VCaP (cell line): ENCODE measurements at regions not wholly inside any gene's neighbourhood (a gene's known extent, or its start where the extent isn't known, plus 50 kb on each side); places are given as distances from the start of the nearest gene placed in this dataset.
"Not testable (repeated sequence)": the region's sequence is repeated elsewhere in the genome, so short reads cannot be mapped to it uniquely, and the experiment has no call there.

Experiments
- H3K27ac ChIP-seq: fragments of 450-650 bp; 2 replicates; pipeline ENCODE4 v1.5.1; 2017
- CTCF ChIP-seq: fragments of 450-650 bp; conservative IDR thresholded peaks from 2 replicates; pipeline ENCODE4 v1.5.1; 2017; ENCODE audit warnings: mild to moderate bottlenecking, moderate library complexity

- TF ChIP-seq CTCF: no peak
- no peak overlapping the region for H3K27ac ChIP-seq
Observed at GRCh38 chr7:81195033-81195432, 276.2 kb upstream of the SEMA3C start.

- no peak for TF ChIP-seq CTCF
- H3K27ac ChIP-seq: no peak overlapping the region
Observed at GRCh38 chr7:81190997-81191768, 272.3 kb upstream of the SEMA3C start.

GRCh38 chr7:81187753-81188152 lies 268.9 kb upstream of the SEMA3C start:
- no peak for TF ChIP-seq CTCF
- H3K27ac ChIP-seq: no peak overlapping the region

- H3K27ac ChIP-seq: no peak overlapping the region
- no peak for TF ChIP-seq CTCF
Observed at GRCh38 chr7:81186691-81187090, 267.8 kb upstream of the SEMA3C start.

GRCh38 chr7:81185072-81185471 lies 266.2 kb upstream of the SEMA3C start:
- H3K27ac ChIP-seq: no peak overlapping the region
- no peak for TF ChIP-seq CTCF

- no peak for TF ChIP-seq CTCF
- H3K27ac ChIP-seq: no peak overlapping the region
Observed at GRCh38 chr7:81183326-81183725, 264.5 kb upstream of the SEMA3C start.

- H3K27ac ChIP-seq: not testable (repeated sequence)
Observed at GRCh38 chr7:81182056-81182455, 263.2 kb upstream of the SEMA3C start.

GRCh38 chr7:81181066-81181465 lies 262.2 kb upstream of the SEMA3C start:
- H3K27ac ChIP-seq: no peak overlapping the region
- TF ChIP-seq CTCF: no peak
